Small intestine (tissue), 7 donors: ENCODE measurements at regions not wholly inside any gene's neighbourhood (a gene's known extent, or its start where the extent isn't known, plus 50 kb on each side); places are given as distances from the start of the nearest gene placed in this dataset.
"Not testable (repeated sequence)": the region's sequence is repeated elsewhere in the genome, so short reads cannot be mapped to it uniquely, and the experiment has no call there.

Source experiments
- DNase-seq, 2 donors: peaks; one replicate each; pipeline versions ENCODE4 v3.0.0 to v3.0.0-alpha.2; 2013
- FAIRE-seq: peaks from 2 replicates; lab custom pipeline; 2012; peaks lifted over from hg19 to GRCh38; lab: Jason Lieb, UNC
- H3K27ac ChIP-seq, 3 donors: one replicate each; pipeline ENCODE4 v1.5.1; 2013; ENCODE audit warnings: low read length in 2 of 3, mild to moderate bottlenecking in 2 of 3, control low read depth in 1 of 3, inconsistent platforms in 1 of 3, low read depth in 1 of 3, moderate library complexity in 1 of 3
- H3K27me3 ChIP-seq, 3 donors: one replicate each; pipeline ENCODE4 v1.6.1; 2013; ENCODE audit warnings: low read length in 3 of 3, inconsistent platforms in 1 of 3; ENCODE audit not compliant: control insufficient read depth in 3 of 3, insufficient read depth in 3 of 3
- H3K36me3 ChIP-seq, 3 donors: one replicate each; pipeline ENCODE4 v1.6.1; 2013; ENCODE audit warnings: low read length in 3 of 3, inconsistent platforms in 1 of 3, low read depth in 1 of 3, mild to moderate bottlenecking in 1 of 3, moderate library complexity in 1 of 3; ENCODE audit not compliant: control insufficient read depth in 3 of 3, insufficient read depth in 2 of 3
- H3K4me1 ChIP-seq, 3 donors: one replicate each; pipeline ENCODE4 v1.6.1; 2013; ENCODE audit warnings: low read length in 2 of 3, inconsistent platforms in 1 of 3, low read depth in 1 of 3, mild to moderate bottlenecking in 1 of 3, moderate library complexity in 1 of 3; ENCODE audit not compliant: control insufficient read depth in 3 of 3, insufficient read depth in 2 of 3
- H3K4me3 ChIP-seq, 3 donors: one replicate each; pipeline ENCODE4 v1.5.1; 2013; ENCODE audit warnings: low read length in 3 of 3, control low read depth in 1 of 3, inconsistent platforms in 1 of 3, low read depth in 1 of 3, mild to moderate bottlenecking in 1 of 3, moderate library complexity in 1 of 3
- H3K9me3 ChIP-seq, 2 donors: one replicate each; pipeline ENCODE4 v1.6.1; 2013; ENCODE audit warnings: low read depth in 1 of 2, low read length in 1 of 2; ENCODE audit not compliant: control insufficient read depth in 2 of 2, insufficient read depth in 1 of 2
- WGBS, 3 donors: extraction: QIAGEN DNeasy Blood & Tissue Kit; methylation state at CpG; one replicate each; pipeline ENCODE4 v1.1.7; 2013; 5-methylcytosine and 5-hydroxymethylcytosine counted together
- donor health status: healthy with polysubstance abuse.
- donor health status: control.
- donor health status: control.
- donor health status: Bipolar disorder and iron deficiency.
- donor health status: healthy.

DNA sequence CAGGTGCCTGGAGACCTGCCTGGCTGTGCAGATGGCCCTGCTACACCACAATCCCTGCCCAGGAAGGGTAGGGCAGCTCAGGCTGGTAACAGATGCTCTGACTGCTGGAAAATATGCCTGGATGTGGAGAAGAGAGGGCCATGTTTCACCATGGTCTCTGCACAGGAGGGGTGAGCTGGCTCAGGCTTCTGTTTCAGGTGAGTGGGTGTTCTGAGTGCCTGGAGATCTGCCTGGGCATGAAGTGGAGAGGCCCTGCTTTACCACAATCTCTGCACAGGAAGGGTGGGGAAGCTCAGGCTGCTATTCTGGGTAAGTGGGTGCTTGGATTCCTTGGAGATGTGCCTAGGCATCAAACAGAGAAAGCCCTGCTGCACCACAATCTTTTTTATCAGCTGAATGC, 350.1 kb downstream of the KIF20B start:
- H3K9me3 ChIP-seq: no peaks in the 10 kb centered on the region
- H3K27ac ChIP-seq: no peak overlapping the region
- H3K4me1 ChIP-seq: no peaks in the 10 kb centered on the region
- DNase-seq: no peak
- H3K27me3 ChIP-seq: peaks cover 0 to 2% (median 0%) of the 10 kb centered on the region in 3 donors
- FAIRE-seq: no peak
- no peak overlapping the region for H3K4me3 ChIP-seq
- no peaks in the 10 kb centered on the region for H3K36me3 ChIP-seq

DNA sequence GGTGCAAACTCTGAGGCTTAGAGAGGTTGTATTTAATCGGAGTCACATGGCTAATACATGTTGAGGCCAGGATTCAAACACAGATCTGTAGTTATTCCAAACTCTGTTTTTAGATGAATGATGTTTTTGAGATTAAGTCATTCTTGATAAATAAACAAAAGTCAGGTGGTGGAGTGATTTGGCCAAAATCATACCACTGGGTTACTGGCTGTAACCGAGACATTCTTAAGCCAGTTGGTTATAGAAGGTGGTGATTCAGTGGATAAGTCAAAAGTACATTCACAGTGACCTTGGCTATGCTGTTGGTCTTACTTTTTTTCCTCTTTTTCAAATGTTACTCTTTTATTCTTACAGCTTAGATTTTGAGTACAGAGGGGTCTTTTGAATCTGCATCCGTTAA, 361.4 kb downstream of the KIF20B start:
- Histone ChIP-seq H3K36me3 (no peaks in the 10 kb centered on the region), H3K4me3 (no peak overlapping the region), H3K4me1 (no peaks in the 10 kb centered on the region), H3K9me3 (no peaks in the 10 kb centered on the region), H3K27me3 (peaks cover 0 to 1% (median 0%) of the 10 kb centered on the region in 3 donors), H3K27ac (no peak overlapping the region)
- no peak for FAIRE-seq
- no peak for DNase-seq
- 66 to 81% (median 67%) methylated on average over 3 of the region's 3 CpGs for WGBS, 3 donors

DNA sequence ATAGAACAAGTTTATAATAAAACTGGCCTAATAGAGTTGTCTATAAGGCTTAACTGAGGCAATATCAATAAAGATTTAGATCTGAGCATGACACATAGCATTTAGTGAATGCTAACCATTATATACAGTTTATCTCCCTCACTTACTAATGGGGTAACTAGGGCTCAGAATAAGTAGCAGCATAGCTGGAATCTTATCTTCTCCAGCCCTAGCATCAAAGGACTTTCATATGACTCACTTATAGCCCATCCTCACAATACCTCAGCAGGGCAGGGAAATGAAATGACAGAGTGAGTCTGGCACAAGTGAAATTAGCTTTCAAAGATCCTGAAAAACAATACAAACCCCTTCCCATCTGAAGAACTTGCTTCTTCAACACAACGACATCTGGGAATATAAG, 362.9 kb downstream of the KIF20B start:
- Histone ChIP-seq H3K4me3 (no peak overlapping the region), H3K27ac (no peak overlapping the region), H3K4me1 (no peaks in the 10 kb centered on the region), H3K27me3 (peaks cover 0 to 1% (median 0%) of the 10 kb centered on the region in 3 donors), H3K36me3 (no peaks in the 10 kb centered on the region), H3K9me3 (no peaks in the 10 kb centered on the region)
- WGBS, 3 donors: 52 to 84% (median 75%) methylated on average over 1 of the region's 1 CpG
- DNase-seq (peak in 1 of 2 donors; percentile 4), FAIRE-seq (no peak)

DNA sequence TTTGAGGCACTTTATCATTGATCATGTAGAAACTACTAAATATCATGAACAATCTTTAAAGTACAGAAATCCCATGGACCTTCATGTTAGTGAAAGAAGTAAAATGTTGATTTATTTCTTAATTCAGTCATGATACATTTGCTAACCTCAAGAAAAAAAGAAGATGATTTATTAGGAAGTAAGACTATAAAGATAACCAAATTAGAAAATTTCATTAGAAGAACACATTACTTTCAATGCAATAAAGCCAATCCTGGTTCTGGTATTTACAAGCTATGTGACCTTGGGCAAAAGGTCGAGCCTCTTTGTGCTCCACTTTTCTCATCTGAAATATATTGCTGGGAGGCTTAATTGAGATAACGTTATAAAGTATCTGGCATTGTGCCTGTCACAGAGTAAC, 365.0 kb downstream of the KIF20B start:
- 10 to 41% (median 22%) methylated on average over 2 of the region's 2 CpGs for WGBS, 3 donors
- no peak overlapping the region for H3K27ac ChIP-seq
- no peaks in the 10 kb centered on the region for H3K9me3 ChIP-seq
- DNase-seq: no peak
- peaks cover 0 to 1% (median 0%) of the 10 kb centered on the region in 3 donors for H3K27me3 ChIP-seq
- FAIRE-seq: no peak
- H3K36me3 ChIP-seq: no peaks in the 10 kb centered on the region
- H3K4me3 ChIP-seq: no peak overlapping the region
- no peaks in the 10 kb centered on the region for H3K4me1 ChIP-seq

DNA sequence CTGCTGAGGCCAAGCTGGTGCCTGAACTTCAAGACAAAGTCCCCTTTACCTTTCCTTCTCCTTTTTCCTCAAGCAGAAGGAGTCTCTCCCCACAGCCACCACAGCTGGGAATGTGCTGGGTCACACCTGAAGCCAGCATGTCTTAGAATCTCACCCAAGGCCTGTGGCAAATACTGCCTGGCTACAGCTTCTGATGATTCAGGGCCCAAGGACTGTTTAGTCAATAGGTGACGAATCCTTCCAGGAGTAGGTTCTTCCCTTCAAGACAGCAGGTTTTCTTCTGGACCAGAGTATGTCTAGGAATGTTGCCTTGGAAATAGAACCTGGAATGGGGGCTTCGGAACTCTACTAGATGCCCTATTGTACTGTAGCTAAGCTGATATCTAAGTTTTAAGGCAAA, 374.6 kb downstream of the KIF20B start:
- Histone ChIP-seq H3K4me1 (no peaks in the 10 kb centered on the region), H3K36me3 (no peaks in the 10 kb centered on the region), H3K27ac (no peak overlapping the region), H3K4me3 (no peak overlapping the region), H3K9me3 (no peaks in the 10 kb centered on the region), H3K27me3 (no peaks in the 10 kb centered on the region)
- 89 to 98% (median 94%) methylated on average over 2 of the region's 2 CpGs for WGBS, 3 donors
- FAIRE-seq (no peak), DNase-seq (no peak)

DNA sequence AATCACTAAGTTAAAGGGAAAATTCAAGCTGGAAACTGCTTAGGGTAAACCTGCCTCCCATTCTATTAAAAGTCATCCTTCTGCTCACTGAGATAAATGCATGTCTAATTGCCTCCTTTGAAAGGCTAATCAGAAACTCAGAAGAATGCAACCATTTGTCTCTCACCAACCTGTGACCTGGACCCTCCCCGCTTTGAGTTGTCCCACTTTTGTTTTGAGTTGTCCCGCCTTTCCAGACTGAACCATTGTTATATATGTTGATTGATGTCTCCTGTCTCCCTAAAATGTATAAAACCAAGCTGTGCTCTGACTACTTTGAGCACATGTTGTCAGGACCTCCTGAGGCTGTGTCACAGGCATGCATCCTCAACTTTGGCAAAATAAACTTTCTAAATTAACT, 378.4 kb downstream of the KIF20B start:
- DNase-seq (no peak), FAIRE-seq (no peak)
- Histone ChIP-seq H3K4me1 (no peaks in the 10 kb centered on the region), H3K4me3 (no peak overlapping the region), H3K27me3 (no peaks in the 10 kb centered on the region), H3K9me3 (no peaks in the 10 kb centered on the region), H3K36me3 (no peaks in the 10 kb centered on the region), H3K27ac (no peak overlapping the region)
- WGBS, 3 donors: 68 to 76% (median 69%) methylated on average over 2 of the region's 2 CpGs

DNA sequence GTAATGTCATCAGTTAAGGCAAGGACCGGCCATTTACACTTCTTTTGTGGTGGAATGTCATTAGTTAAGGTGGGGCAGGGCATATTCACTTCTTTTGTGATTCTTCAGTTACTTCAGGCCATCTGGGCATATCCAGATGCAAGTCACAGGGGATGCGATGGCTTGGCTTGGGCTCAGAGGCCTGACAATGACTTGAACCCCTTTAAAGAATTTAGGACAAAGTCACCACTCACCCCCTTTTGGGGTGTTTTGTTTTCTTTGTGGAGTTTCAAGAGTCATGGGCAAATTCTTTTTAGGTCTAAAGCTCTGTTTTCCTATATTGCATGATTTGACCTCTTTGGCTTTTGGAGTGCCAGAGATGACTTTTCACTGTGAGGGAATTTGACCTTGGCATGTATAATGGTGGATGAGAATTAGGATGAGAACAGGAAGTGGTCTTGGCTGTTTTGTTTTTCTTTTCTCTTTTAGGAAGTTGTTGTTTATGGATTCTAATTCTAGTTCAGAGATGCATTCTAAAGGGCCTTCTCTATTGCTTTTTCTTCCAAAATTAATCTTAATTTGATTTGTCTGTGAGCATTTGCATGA, 385.3 kb downstream of the KIF20B start:
- H3K36me3 ChIP-seq, H3K4me1 ChIP-seq, H3K27me3 ChIP-seq, H3K27ac ChIP-seq, DNase-seq, H3K4me3 ChIP-seq, H3K9me3 ChIP-seq, FAIRE-seq: not testable (repeated sequence)
- 83 to 95% (median 86%) methylated on average over 1 of the region's 2 CpGs for WGBS, 3 donors

DNA sequence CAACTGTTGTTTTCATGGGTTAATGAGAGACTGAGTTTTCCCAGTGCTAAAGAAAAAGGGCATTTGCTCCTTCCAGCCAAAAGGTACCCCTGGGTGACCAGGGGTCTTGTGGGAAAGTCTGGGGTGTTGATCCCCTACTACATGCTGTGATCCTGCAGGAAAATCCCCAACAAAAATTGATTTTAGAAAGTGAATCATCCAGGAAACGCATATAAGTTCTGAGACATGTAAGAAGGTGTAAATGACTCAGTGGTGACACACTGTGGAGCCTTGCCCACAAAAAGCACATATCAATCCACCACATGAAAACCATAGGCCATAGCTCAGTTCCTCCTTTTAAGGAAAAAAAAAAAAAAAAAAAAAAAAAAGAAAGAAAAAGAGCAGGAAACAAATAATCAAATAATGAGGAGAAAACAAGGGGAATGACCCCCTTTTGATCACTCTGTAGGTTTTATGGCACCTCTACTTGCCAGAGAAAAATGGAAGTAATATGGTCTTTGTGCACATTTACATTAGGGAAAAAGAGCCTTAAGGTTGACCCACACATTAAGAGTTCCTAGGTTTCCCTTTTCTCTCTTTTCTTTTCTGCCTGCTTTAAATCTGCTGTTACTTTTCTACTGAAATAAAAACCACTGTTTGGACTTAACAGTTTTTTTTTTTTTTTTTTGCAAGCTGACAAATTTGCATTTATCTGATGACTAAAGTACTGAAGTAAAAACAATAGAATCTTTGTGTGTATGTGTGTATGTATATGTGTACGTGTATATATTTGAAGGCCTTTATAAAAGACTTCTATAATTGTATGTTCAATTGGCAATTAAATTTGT, 386.0 kb downstream of the KIF20B start:
- FAIRE-seq: no peak
- Histone ChIP-seq H3K36me3 (no peaks in the 10 kb centered on the region), H3K27me3 (no peaks in the 10 kb centered on the region), H3K27ac (no peak overlapping the region), H3K4me1 (no peaks in the 10 kb centered on the region), H3K9me3 (no peaks in the 10 kb centered on the region), H3K4me3 (no peak overlapping the region)
- DNase-seq: no peak
- 37 to 76% (median 39%) methylated on average over 2 of the region's 2 CpGs for WGBS, 3 donors

DNA sequence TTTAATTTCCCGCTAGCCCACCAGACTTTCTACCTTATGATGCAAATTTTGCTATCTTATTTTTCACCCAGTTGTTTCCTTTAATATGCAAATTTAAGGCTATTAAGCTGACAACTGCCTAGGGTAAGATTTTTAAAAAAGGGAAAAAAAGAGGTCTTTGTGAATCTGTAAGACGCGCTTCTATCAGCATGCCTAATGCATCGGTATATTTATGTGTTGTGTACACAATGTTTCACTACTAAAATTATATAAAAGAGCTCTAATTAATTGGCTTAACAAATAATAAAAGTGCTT, 386.6 kb downstream of the KIF20B start:
- FAIRE-seq: no peak
- no peak overlapping the region for H3K27ac ChIP-seq
- H3K4me3 ChIP-seq: no peak overlapping the region
- WGBS, 3 donors: 91 to 98% (median 93%) methylated on average over 4 of the region's 4 CpGs
- no peaks in the 10 kb centered on the region for H3K36me3 ChIP-seq
- no peaks in the 10 kb centered on the region for H3K9me3 ChIP-seq
- no peaks in the 10 kb centered on the region for H3K27me3 ChIP-seq
- no peaks in the 10 kb centered on the region for H3K4me1 ChIP-seq
- no peak for DNase-seq
